ENCODE measurements at regions not wholly inside any gene's neighbourhood (a gene's known extent, or its start where the extent isn't known, plus 50 kb on each side); places are given as distances from the start of the nearest gene placed in this dataset.

GRCh38 chr11:122375687-122376399 is 259.8 kb upstream of the BLID start:
- Mint-ChIP-seq H3K4me3 (no peak overlapping the region), H3K36me3 (ENCODE audit: low read depth) (no peaks in the 10 kb centered on the region), H3K9me3 (peaks cover 18% of the 10 kb centered on the region), H3K4me1 (no peaks in the 10 kb centered on the region), H3K27ac (no peak overlapping the region), H3K27me3 (peaks cover 7% of the 10 kb centered on the region)
- ATAC-seq (replicated peaks) = no peak

- no peaks in the 10 kb centered on the region for H3K36me3 Mint-ChIP-seq (ENCODE audit: low read depth)
- H3K4me1 Mint-ChIP-seq = no peaks in the 10 kb centered on the region
- no peaks in the 10 kb centered on the region for H3K9me3 Mint-ChIP-seq
- no peak overlapping the region for H3K4me3 Mint-ChIP-seq
- no peak overlapping the region for H3K27ac Mint-ChIP-seq
- ATAC-seq (replicated peaks) = no peak
- H3K27me3 Mint-ChIP-seq = no peaks in the 10 kb centered on the region
These were observed 252.8 kb upstream of the BLID start for GRCh38 chr11:122368796-122369195.

GRCh38 chr11:122367809-122368231 is 251.8 kb upstream of the BLID start:
- Mint-ChIP-seq H3K36me3 (ENCODE audit: low read depth) (no peaks in the 10 kb centered on the region), H3K4me3 (no peak overlapping the region), H3K27me3 (no peaks in the 10 kb centered on the region), H3K4me1 (no peaks in the 10 kb centered on the region), H3K27ac (no peak overlapping the region), H3K9me3 (no peaks in the 10 kb centered on the region)
- no peak for ATAC-seq (replicated peaks)

- Mint-ChIP-seq H3K36me3 (ENCODE audit: low read depth) (no peaks in the 10 kb centered on the region), H3K4me1 (no peaks in the 10 kb centered on the region), H3K27me3 (peaks cover 3% of the 10 kb centered on the region), H3K27ac (no peak overlapping the region), H3K9me3 (no peaks in the 10 kb centered on the region), H3K4me3 (no peak overlapping the region)
- ATAC-seq (replicated peaks) = no peak
These were observed 249.8 kb upstream of the BLID start for GRCh38 chr11:122365610-122366360.

GRCh38 chr11:122363296-122363695 is 247.3 kb upstream of the BLID start:
- no peaks in the 10 kb centered on the region for H3K4me1 Mint-ChIP-seq
- H3K36me3 Mint-ChIP-seq (ENCODE audit: low read depth) = no peaks in the 10 kb centered on the region
- ATAC-seq (replicated peaks) = no peak
- H3K27me3 Mint-ChIP-seq = peaks cover 3% of the 10 kb centered on the region
- H3K27ac Mint-ChIP-seq = no peak overlapping the region
- H3K4me3 Mint-ChIP-seq = no peak overlapping the region
- H3K9me3 Mint-ChIP-seq = no peaks in the 10 kb centered on the region

- Mint-ChIP-seq H3K4me1 (no peaks in the 10 kb centered on the region), H3K4me3 (no peak overlapping the region), H3K27ac (no peak overlapping the region), H3K9me3 (no peaks in the 10 kb centered on the region), H3K27me3 (peaks cover 3% of the 10 kb centered on the region), H3K36me3 (ENCODE audit: low read depth) (no peaks in the 10 kb centered on the region)
- ATAC-seq (replicated peaks) = no peak
These were observed 246.4 kb upstream of the BLID start for GRCh38 chr11:122362381-122362780.

- Mint-ChIP-seq H3K27ac (no peak overlapping the region), H3K9me3 (no peaks in the 10 kb centered on the region), H3K4me1 (no peaks in the 10 kb centered on the region), H3K27me3 (peaks cover 3% of the 10 kb centered on the region), H3K4me3 (no peak overlapping the region), H3K36me3 (ENCODE audit: low read depth) (no peaks in the 10 kb centered on the region)
- no peak for ATAC-seq (replicated peaks)
These were observed 244.9 kb upstream of the BLID start for GRCh38 chr11:122360875-122361274.

- no peaks in the 10 kb centered on the region for H3K4me1 Mint-ChIP-seq
- peaks cover 3% of the 10 kb centered on the region for H3K27me3 Mint-ChIP-seq
- ATAC-seq (replicated peaks) = no peak
- no peaks in the 10 kb centered on the region for H3K36me3 Mint-ChIP-seq (ENCODE audit: low read depth)
- no peak overlapping the region for H3K4me3 Mint-ChIP-seq
- H3K27ac Mint-ChIP-seq = no peak overlapping the region
- H3K9me3 Mint-ChIP-seq = peaks cover 4% of the 10 kb centered on the region
These were observed 243.1 kb upstream of the BLID start for GRCh38 chr11:122359081-122359571.

- no peak for ATAC-seq (replicated peaks)
- H3K27me3 Mint-ChIP-seq = peaks cover 3% of the 10 kb centered on the region
- H3K27ac Mint-ChIP-seq = no peak overlapping the region
- no peaks in the 10 kb centered on the region for H3K4me1 Mint-ChIP-seq
- H3K4me3 Mint-ChIP-seq = no peak overlapping the region
- no peaks in the 10 kb centered on the region for H3K36me3 Mint-ChIP-seq (ENCODE audit: low read depth)
- peaks cover 4% of the 10 kb centered on the region for H3K9me3 Mint-ChIP-seq
These were observed 242.3 kb upstream of the BLID start for GRCh38 chr11:122358292-122358691.

GRCh38 chr11:122355968-122356367 is 240.0 kb upstream of the BLID start:
- no peaks in the 10 kb centered on the region for H3K36me3 Mint-ChIP-seq (ENCODE audit: low read depth)
- no peaks in the 10 kb centered on the region for H3K27me3 Mint-ChIP-seq
- no peaks in the 10 kb centered on the region for H3K4me1 Mint-ChIP-seq
- H3K4me3 Mint-ChIP-seq = no peak overlapping the region
- H3K27ac Mint-ChIP-seq = no peak overlapping the region
- H3K9me3 Mint-ChIP-seq = peaks cover 4% of the 10 kb centered on the region
- ATAC-seq (replicated peaks) = no peak

GRCh38 chr11:122354025-122354697 is 238.1 kb upstream of the BLID start:
- no peak overlapping the region for H3K4me3 Mint-ChIP-seq
- no peaks in the 10 kb centered on the region for H3K4me1 Mint-ChIP-seq
- H3K27ac Mint-ChIP-seq = no peak overlapping the region
- H3K9me3 Mint-ChIP-seq = peaks cover 4% of the 10 kb centered on the region
- no peaks in the 10 kb centered on the region for H3K36me3 Mint-ChIP-seq (ENCODE audit: low read depth)
- no peak for ATAC-seq (replicated peaks)
- H3K27me3 Mint-ChIP-seq = no peaks in the 10 kb centered on the region

GRCh38 chr11:122353561-122353960 is 237.5 kb upstream of the BLID start:
- H3K9me3 Mint-ChIP-seq = peaks cover 4% of the 10 kb centered on the region
- H3K36me3 Mint-ChIP-seq (ENCODE audit: low read depth) = no peaks in the 10 kb centered on the region
- H3K4me1 Mint-ChIP-seq = no peaks in the 10 kb centered on the region
- no peak for ATAC-seq (replicated peaks)
- H3K27ac Mint-ChIP-seq = no peak overlapping the region
- no peak overlapping the region for H3K4me3 Mint-ChIP-seq
- no peaks in the 10 kb centered on the region for H3K27me3 Mint-ChIP-seq

GRCh38 chr11:122348659-122349409 is 232.8 kb upstream of the BLID start:
- H3K4me3 Mint-ChIP-seq = no peak overlapping the region
- H3K27me3 Mint-ChIP-seq = peaks cover 5% of the 10 kb centered on the region
- no peaks in the 10 kb centered on the region for H3K4me1 Mint-ChIP-seq
- H3K27ac Mint-ChIP-seq = no peak overlapping the region
- peaks cover 4% of the 10 kb centered on the region for H3K9me3 Mint-ChIP-seq
- no peak for ATAC-seq (replicated peaks)
- H3K36me3 Mint-ChIP-seq (ENCODE audit: low read depth) = no peaks in the 10 kb centered on the region

GRCh38 chr11:122346006-122346405 is 230.0 kb upstream of the BLID start:
- Mint-ChIP-seq H3K36me3 (ENCODE audit: low read depth) (no peaks in the 10 kb centered on the region), H3K27ac (no peak overlapping the region), H3K27me3 (peaks cover 5% of the 10 kb centered on the region), H3K4me1 (no peaks in the 10 kb centered on the region), H3K9me3 (peaks cover 4% of the 10 kb centered on the region), H3K4me3 (no peak overlapping the region)
- ATAC-seq (replicated peaks) = no peak

Data from activated T-helper 17 cell treated with anti-CD3 and anti-CD28 coated beads, Interleukin-2, amount 50 U/mL, for 72 hours (primary cell).